Ishikawa (cell line): ENCODE measurements at regions not wholly inside any gene's neighbourhood (a gene's known extent, or its start where the extent isn't known, plus 50 kb on each side); places are given as distances from the start of the nearest gene placed in this dataset.

Experiments
- CREB1 ChIP-seq: IDR thresholded peaks from 2 replicates; pipeline ENCODE4 v1.6.1; 2012; ENCODE audit warnings: low read depth
- RAD21 ChIP-seq: IDR thresholded peaks from 2 replicates; pipeline ENCODE4 v1.6.1; 2012; ENCODE audit warnings: low read depth
- TAF1 ChIP-seq: IDR thresholded peaks from 2 replicates; pipeline ENCODE4 v1.6.1; 2012; ENCODE audit warnings: low read depth, mild to moderate bottlenecking
- YY1 ChIP-seq: IDR thresholded peaks from 2 replicates; pipeline ENCODE4 v1.6.1; 2012; ENCODE audit warnings: low read depth
- ZBTB7A ChIP-seq: IDR thresholded peaks from 2 replicates; pipeline ENCODE4 v1.6.1; 2012; ENCODE audit warnings: low read depth

GRCh38 chr2:128520340-128520739 lies 201.7 kb upstream of the HS6ST1 start:
- TF ChIP-seq YY1: no peak
- TF ChIP-seq CREB1: no peak
- no peak for TF ChIP-seq ZBTB7A
- TF ChIP-seq TAF1: no peak
- TF ChIP-seq RAD21: no peak
